Dermis blood vessel endothelial cell (primary cell): ENCODE measurements at regions not wholly inside any gene's neighbourhood (a gene's known extent, or its start where the extent isn't known, plus 50 kb on each side); places are given as distances from the start of the nearest gene placed in this dataset.
"Not testable (repeated sequence)": the region's sequence is repeated elsewhere in the genome, so short reads cannot be mapped to it uniquely, and the experiment has no call there.

ENCODE experiments used
- DNase-seq: peaks from one replicate; pipeline ENCODE4 v3.0.0; 2010

- no peak for DNase-seq
Observed at GRCh38 chr1:196088541-196088940, 519.7 kb downstream of the KCNT2 start.

- DNase-seq, result no peak
Observed at GRCh38 chr1:196078691-196079090, 529.5 kb downstream of the KCNT2 start.

GRCh38 chr1:196075621-196076020, 532.6 kb downstream of the KCNT2 start:
- no peak for DNase-seq

GRCh38 chr1:196074182-196074581, 534.1 kb downstream of the KCNT2 start:
- no peak for DNase-seq

GRCh38 chr1:196071447-196071846, 536.8 kb downstream of the KCNT2 start:
- DNase-seq, result no peak

- DNase-seq, result no peak
Observed at GRCh38 chr1:196070940-196071339, 537.3 kb downstream of the KCNT2 start.

- DNase-seq, result no peak
Observed at GRCh38 chr1:196063952-196064351, 544.3 kb downstream of the KCNT2 start.

- no peak for DNase-seq
Observed at GRCh38 chr1:196063294-196063693, 544.9 kb downstream of the KCNT2 start.

- DNase-seq, result no peak
Observed at GRCh38 chr1:196060539-196060938, 547.7 kb downstream of the KCNT2 start.

- DNase-seq, result no peak
Observed at GRCh38 chr1:196059210-196059609, 549.0 kb downstream of the KCNT2 start.

- no peak for DNase-seq
Observed at GRCh38 chr1:196056966-196057365, 551.3 kb downstream of the KCNT2 start.

GRCh38 chr1:196049407-196049806, 558.8 kb downstream of the KCNT2 start:
- no peak for DNase-seq

GRCh38 chr1:196043268-196043667, 565.0 kb downstream of the KCNT2 start:
- no peak for DNase-seq

GRCh38 chr1:196034080-196034706, 574.0 kb downstream of the KCNT2 start:
- no peak for DNase-seq

GRCh38 chr1:196031387-196031786, 576.9 kb downstream of the KCNT2 start:
- not testable (repeated sequence) for DNase-seq

- DNase-seq, result no peak
Observed at GRCh38 chr1:196030455-196030854, 577.8 kb downstream of the KCNT2 start.

- DNase-seq, result no peak
Observed at GRCh38 chr1:196029410-196029809, 578.8 kb downstream of the KCNT2 start.

- no peak for DNase-seq
Observed at GRCh38 chr1:196027127-196027526, 581.1 kb downstream of the KCNT2 start.

- not testable (repeated sequence) for DNase-seq
Observed at GRCh38 chr1:196021174-196021573, 587.1 kb downstream of the KCNT2 start.

GRCh38 chr1:196009362-196009761, 598.9 kb downstream of the KCNT2 start:
- DNase-seq, result no peak

- no peak for DNase-seq
Observed at GRCh38 chr1:196007763-196008162, 600.5 kb downstream of the KCNT2 start.

GRCh38 chr1:196005426-196005825, 602.8 kb downstream of the KCNT2 start:
- DNase-seq, result no peak

- not testable (repeated sequence) for DNase-seq
Observed at GRCh38 chr1:196004388-196004787, 603.9 kb downstream of the KCNT2 start.

- DNase-seq, result no peak
Observed at GRCh38 chr1:196002906-196003305, 605.3 kb downstream of the KCNT2 start.

- DNase-seq, result not testable (repeated sequence)
Observed at GRCh38 chr1:196002296-196002695, 605.9 kb downstream of the KCNT2 start.
